Osteocyte (in vitro differentiated cells): ENCODE measurements at regions not wholly inside any gene's neighbourhood (a gene's known extent, or its start where the extent isn't known, plus 50 kb on each side); places are given as distances from the start of the nearest gene placed in this dataset.

ENCODE experiments used
- DNase-seq: peaks from one replicate; pipeline ENCODE4 v3.0.0; 2021; ENCODE audit warnings: mixed read lengths; ENCODE audit not compliant: unreplicated experiment; ENCODE audit errors: extremely low spot score
- H3K27ac Mint-ChIP-seq: one replicate; pipeline ENCODE4 v1.8.0; 2021; ENCODE audit warnings: mild to moderate bottlenecking, mixed read lengths; ENCODE audit not compliant: unreplicated experiment
- H3K27me3 Mint-ChIP-seq: one replicate; pipeline ENCODE4 v1.8.0; 2021; ENCODE audit warnings: mixed read lengths; ENCODE audit not compliant: unreplicated experiment
- H3K36me3 Mint-ChIP-seq: one replicate; pipeline ENCODE4 v1.8.0; 2021; ENCODE audit warnings: mixed read lengths; ENCODE audit not compliant: unreplicated experiment
- H3K4me1 Mint-ChIP-seq: one replicate; pipeline ENCODE4 v1.8.0; 2021; ENCODE audit warnings: mixed read lengths; ENCODE audit not compliant: unreplicated experiment
- H3K4me3 Mint-ChIP-seq: one replicate; pipeline ENCODE4 v1.8.0; 2021; ENCODE audit warnings: mild to moderate bottlenecking, moderate library complexity, mixed read lengths; ENCODE audit not compliant: unreplicated experiment
- H3K9me3 Mint-ChIP-seq: one replicate; pipeline ENCODE4 v1.8.0; 2021; ENCODE audit warnings: mixed read lengths; ENCODE audit not compliant: unreplicated experiment
- TF ChIP-seq, protein P1 (sequence below): fragments of 200-600 bp; sonication (generic); IDR thresholded peaks from 2 replicates; pipeline ENCODE4 v1.5.0; 2021; ENCODE audit warnings: antibody characterized with exemption, mild to moderate bottlenecking, moderate library complexity

DNA sequence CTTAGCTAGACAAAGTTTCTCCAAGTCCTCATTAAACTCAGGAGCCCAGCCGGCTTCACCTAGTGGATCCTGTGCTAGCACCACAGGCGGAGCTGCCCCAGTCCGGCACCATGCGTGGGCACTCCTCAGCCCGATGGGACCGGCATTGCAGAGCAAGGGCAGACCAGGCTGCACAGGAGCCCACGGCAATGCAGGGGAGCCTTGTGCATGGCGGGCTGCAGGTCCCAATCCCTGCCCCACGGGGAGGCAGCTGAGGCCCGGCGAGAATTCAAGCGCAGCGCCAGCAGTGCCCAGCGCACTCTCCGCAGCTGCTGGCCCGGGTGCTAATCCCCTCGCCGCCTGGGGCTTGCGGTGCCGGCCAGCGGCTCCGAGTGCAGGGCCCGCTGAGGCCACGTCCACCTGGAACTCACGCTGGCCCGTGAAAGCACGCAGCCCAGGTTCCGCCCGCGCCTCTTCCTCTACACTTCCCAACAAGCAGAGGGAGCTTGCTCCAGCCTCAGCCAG lies 292.3 kb upstream of the EYS start:
- Mint-ChIP-seq H3K4me1 (no peaks in the 10 kb centered on the region), H3K4me3 (no peak overlapping the region)
- DNase-seq = no peak

DNA sequence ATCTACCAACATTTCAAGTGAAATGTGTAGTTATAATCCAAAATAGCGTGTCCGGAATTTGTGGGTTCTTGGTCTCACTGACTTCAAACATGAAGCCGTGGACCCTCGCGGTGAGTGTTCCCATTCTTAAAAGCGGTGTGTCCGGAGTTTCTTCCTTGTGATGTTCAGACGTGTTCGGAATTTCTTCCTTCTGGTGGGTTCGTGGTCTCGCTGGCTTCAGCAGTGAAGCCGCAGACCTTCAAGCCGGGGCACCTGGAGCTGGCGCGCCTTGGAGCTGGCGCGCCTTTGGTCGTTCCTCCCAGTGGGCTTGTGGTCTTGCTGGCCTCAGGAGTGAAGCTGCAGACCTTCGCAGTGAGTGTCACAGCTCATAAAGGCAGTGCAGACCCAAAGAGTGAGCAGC lies 291.5 kb upstream of the EYS start:
- H3K27me3 Mint-ChIP-seq = no peaks in the 10 kb centered on the region
- no peak overlapping the region for H3K27ac Mint-ChIP-seq
- H3K36me3 Mint-ChIP-seq = no peaks in the 10 kb centered on the region
- H3K9me3 Mint-ChIP-seq = peaks cover 5% of the 10 kb centered on the region
- no peak for DNase-seq
- H3K4me3 Mint-ChIP-seq = no peak overlapping the region
- H3K4me1 Mint-ChIP-seq = no peaks in the 10 kb centered on the region
- TF ChIP-seq, protein P1, sequence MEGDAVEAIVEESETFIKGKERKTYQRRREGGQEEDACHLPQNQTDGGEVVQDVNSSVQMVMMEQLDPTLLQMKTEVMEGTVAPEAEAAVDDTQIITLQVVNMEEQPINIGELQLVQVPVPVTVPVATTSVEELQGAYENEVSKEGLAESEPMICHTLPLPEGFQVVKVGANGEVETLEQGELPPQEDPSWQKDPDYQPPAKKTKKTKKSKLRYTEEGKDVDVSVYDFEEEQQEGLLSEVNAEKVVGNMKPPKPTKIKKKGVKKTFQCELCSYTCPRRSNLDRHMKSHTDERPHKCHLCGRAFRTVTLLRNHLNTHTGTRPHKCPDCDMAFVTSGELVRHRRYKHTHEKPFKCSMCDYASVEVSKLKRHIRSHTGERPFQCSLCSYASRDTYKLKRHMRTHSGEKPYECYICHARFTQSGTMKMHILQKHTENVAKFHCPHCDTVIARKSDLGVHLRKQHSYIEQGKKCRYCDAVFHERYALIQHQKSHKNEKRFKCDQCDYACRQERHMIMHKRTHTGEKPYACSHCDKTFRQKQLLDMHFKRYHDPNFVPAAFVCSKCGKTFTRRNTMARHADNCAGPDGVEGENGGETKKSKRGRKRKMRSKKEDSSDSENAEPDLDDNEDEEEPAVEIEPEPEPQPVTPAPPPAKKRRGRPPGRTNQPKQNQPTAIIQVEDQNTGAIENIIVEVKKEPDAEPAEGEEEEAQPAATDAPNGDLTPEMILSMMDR = no peak

More for the DNA sequence above, 292.3 kb upstream of the EYS start:
- Mint-ChIP-seq H3K27me3 (no peaks in the 10 kb centered on the region), H3K27ac (no peak overlapping the region), H3K36me3 (no peaks in the 10 kb centered on the region), H3K9me3 (peaks cover 5% of the 10 kb centered on the region)
- TF ChIP-seq, protein P1 = no peak

GRCh38 chr6:65997539-65997938 lies 290.5 kb upstream of the EYS start:
- DNase-seq = no peak
- Mint-ChIP-seq H3K9me3 (peaks cover 5% of the 10 kb centered on the region), H3K4me1 (no peaks in the 10 kb centered on the region), H3K4me3 (no peak overlapping the region), H3K27ac (no peak overlapping the region), H3K27me3 (no peaks in the 10 kb centered on the region), H3K36me3 (no peaks in the 10 kb centered on the region)
- TF ChIP-seq, protein P1 = no peak

GRCh38 chr6:65996096-65996495 lies 289.1 kb upstream of the EYS start:
- Mint-ChIP-seq H3K9me3 (peaks cover 5% of the 10 kb centered on the region), H3K4me1 (no peaks in the 10 kb centered on the region), H3K27ac (no peak overlapping the region), H3K36me3 (no peaks in the 10 kb centered on the region), H3K27me3 (no peaks in the 10 kb centered on the region), H3K4me3 (no peak overlapping the region)
- TF ChIP-seq, protein P1 = no peak
- no peak for DNase-seq

- H3K27me3 Mint-ChIP-seq = no peaks in the 10 kb centered on the region
- H3K4me3 Mint-ChIP-seq = no peak overlapping the region
- no peaks in the 10 kb centered on the region for H3K4me1 Mint-ChIP-seq
- no peak overlapping the region for H3K27ac Mint-ChIP-seq
- no peak for DNase-seq
- TF ChIP-seq, protein P1 = no peak
- peaks cover 14% of the 10 kb centered on the region for H3K9me3 Mint-ChIP-seq
- no peaks in the 10 kb centered on the region for H3K36me3 Mint-ChIP-seq
Observed at GRCh38 chr6:65989676-65990075, 282.6 kb upstream of the EYS start.
